ENCODE measurements at regions not wholly inside any gene's neighbourhood (a gene's known extent, or its start where the extent isn't known, plus 50 kb on each side); places are given as distances from the start of the nearest gene placed in this dataset.
"Not testable (repeated sequence)": the region's sequence is repeated elsewhere in the genome, so short reads cannot be mapped to it uniquely, and the experiment has no call there.

DNA sequence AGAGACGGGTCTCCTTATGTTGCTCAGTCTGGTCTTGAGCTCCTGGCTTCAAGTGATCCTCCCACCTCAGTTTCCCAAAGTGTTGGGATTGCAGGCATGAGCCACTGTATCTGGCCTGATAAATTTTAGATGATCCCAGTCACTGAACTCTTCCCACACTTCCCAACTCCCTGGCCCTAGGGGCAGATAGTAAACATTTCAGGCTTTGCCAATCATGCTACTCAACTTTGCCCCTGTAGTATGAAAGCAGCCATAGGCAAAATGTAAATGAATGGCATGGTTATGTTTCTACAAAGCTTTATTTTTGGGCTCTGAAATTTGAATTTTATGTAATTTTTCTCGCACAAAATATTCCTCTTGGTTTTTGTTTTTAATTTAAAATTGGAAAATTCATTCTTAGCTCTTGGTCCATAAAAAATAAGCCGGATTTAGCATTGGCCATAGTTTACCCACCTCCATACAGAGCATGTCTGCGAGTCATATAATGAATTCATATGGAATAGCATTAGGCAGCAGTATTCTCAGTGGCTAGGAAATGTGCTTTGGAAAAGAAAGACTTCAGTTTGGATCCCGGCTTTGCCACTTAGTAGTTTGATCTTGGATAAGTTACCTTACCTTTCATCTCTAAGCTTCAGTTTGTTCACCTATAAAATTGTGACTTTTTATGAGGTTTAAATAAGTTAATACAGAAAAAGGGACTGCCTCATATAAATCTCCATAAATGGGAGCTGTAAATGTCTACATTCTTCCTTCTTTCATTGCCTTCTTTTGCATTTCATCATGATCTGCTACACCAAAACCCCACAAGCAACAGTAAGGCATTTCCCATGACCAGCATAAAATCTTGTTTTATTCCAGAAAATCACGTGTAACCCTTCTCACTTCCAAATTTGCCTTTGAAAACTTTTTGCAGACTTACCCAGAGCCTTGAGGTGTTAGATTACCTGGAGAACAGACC lies 360.3 kb upstream of the TPM1 start:
- Histone ChIP-seq H3K36me3 (replicated peaks in 1 of 2; ENCODE audit: control insufficient read depth in 2 of 2, insufficient read depth in 2 of 2, low read length in 2 of 2) (no peaks in the 10 kb centered on the region), H4K91ac (ENCODE audit: low read depth, low read length, poor library complexity) (no peak overlapping the region), H2BK12ac (ENCODE audit: low read length) (no peak overlapping the region), H2BK5ac (ENCODE audit: low read length) (no peak overlapping the region), H3K9ac (ENCODE audit: low read depth, low read length, poor library complexity) (no peak overlapping the region), H3K27me3 (ENCODE audit: control insufficient read depth in 3 of 3, insufficient read depth in 3 of 3, low read depth in 1 of 3, low read length in 3 of 3) (no peaks in the 10 kb centered on the region), H3K18ac (ENCODE audit: low read length) (no peak overlapping the region), H2AFZ (ENCODE audit: low read length) (no peak overlapping the region), H2BK15ac (ENCODE audit: low read length) (no peak overlapping the region), H3K4me2 (ENCODE audit: insufficient read depth, low read length, poor library complexity, severe bottlenecking) (no peak overlapping the region), H2AK5ac (ENCODE audit: low read depth, low read length) (no peak overlapping the region), H3K79me1 (ENCODE audit: low read depth, low read length) (no peaks in the 10 kb centered on the region), H4K8ac (ENCODE audit: low read depth, low read length) (no peak overlapping the region), H3K4ac (ENCODE audit: low read length) (no peak overlapping the region), H3K27ac (replicated peaks; ENCODE audit: low read length) (no peak overlapping the region), H3K23ac (ENCODE audit: low read depth, low read length, poor library complexity) (no peak overlapping the region), H2BK120ac (ENCODE audit: low read depth, low read length) (no peak overlapping the region), H3K14ac (ENCODE audit: low read length) (no peak overlapping the region), H3K4me1 (ENCODE audit: control insufficient read depth in 2 of 2, insufficient read depth in 1 of 2, low read depth in 1 of 2, low read length in 2 of 2) (no peaks in the 10 kb centered on the region), H3K4me3 (ENCODE audit: low read length in 2 of 2) (no peak overlapping the region), H3K9me3 (replicated peaks in 1 of 2; ENCODE audit: control insufficient read depth in 2 of 2, insufficient read depth in 1 of 2, low read depth in 1 of 2, low read length in 2 of 2) (no peaks in the 10 kb centered on the region)
- no peak for DNase-seq (ENCODE audit: low spot score)
- no CpG with 5 or more reads among the region's 6 CpGs for WGBS, 2 donors (ENCODE audit: extremely low coverage in 2 of 2, insufficient read length in 2 of 2, insufficient replicate concordance in 1 of 2)

GRCh38 chr15:62683192-62683591 lies 359.4 kb upstream of the TPM1 start:
- H3K27me3 ChIP-seq (ENCODE audit: control insufficient read depth in 3 of 3, insufficient read depth in 3 of 3, low read depth in 1 of 3, low read length in 3 of 3); H2BK5ac ChIP-seq (ENCODE audit: low read length); H2BK12ac ChIP-seq (ENCODE audit: low read length); H3K4ac ChIP-seq (ENCODE audit: low read length); H2BK15ac ChIP-seq (ENCODE audit: low read length); H2AK5ac ChIP-seq (ENCODE audit: low read depth, low read length); H3K9ac ChIP-seq (ENCODE audit: low read depth, low read length, poor library complexity); H3K4me2 ChIP-seq (ENCODE audit: insufficient read depth, low read length, poor library complexity, severe bottlenecking); H3K18ac ChIP-seq (ENCODE audit: low read length); H3K79me1 ChIP-seq (ENCODE audit: low read depth, low read length); H3K14ac ChIP-seq (ENCODE audit: low read length); H2BK120ac ChIP-seq (ENCODE audit: low read depth, low read length); H2AFZ ChIP-seq (ENCODE audit: low read length); H3K4me3 ChIP-seq (ENCODE audit: low read length in 2 of 2); H3K36me3 ChIP-seq (replicated peaks in 1 of 2; ENCODE audit: control insufficient read depth in 2 of 2, insufficient read depth in 2 of 2, low read length in 2 of 2); H3K27ac ChIP-seq (replicated peaks; ENCODE audit: low read length); H4K8ac ChIP-seq (ENCODE audit: low read depth, low read length); H3K23ac ChIP-seq (ENCODE audit: low read depth, low read length, poor library complexity); H3K4me1 ChIP-seq (ENCODE audit: control insufficient read depth in 2 of 2, insufficient read depth in 1 of 2, low read depth in 1 of 2, low read length in 2 of 2); DNase-seq (ENCODE audit: low spot score); H3K9me3 ChIP-seq (replicated peaks in 1 of 2; ENCODE audit: control insufficient read depth in 2 of 2, insufficient read depth in 1 of 2, low read depth in 1 of 2, low read length in 2 of 2); H4K91ac ChIP-seq (ENCODE audit: low read depth, low read length, poor library complexity): not testable (repeated sequence)
- no CpG with 5 or more reads among the region's 8 CpGs for WGBS, 2 donors (ENCODE audit: extremely low coverage in 2 of 2, insufficient read length in 2 of 2, insufficient replicate concordance in 1 of 2)

DNA sequence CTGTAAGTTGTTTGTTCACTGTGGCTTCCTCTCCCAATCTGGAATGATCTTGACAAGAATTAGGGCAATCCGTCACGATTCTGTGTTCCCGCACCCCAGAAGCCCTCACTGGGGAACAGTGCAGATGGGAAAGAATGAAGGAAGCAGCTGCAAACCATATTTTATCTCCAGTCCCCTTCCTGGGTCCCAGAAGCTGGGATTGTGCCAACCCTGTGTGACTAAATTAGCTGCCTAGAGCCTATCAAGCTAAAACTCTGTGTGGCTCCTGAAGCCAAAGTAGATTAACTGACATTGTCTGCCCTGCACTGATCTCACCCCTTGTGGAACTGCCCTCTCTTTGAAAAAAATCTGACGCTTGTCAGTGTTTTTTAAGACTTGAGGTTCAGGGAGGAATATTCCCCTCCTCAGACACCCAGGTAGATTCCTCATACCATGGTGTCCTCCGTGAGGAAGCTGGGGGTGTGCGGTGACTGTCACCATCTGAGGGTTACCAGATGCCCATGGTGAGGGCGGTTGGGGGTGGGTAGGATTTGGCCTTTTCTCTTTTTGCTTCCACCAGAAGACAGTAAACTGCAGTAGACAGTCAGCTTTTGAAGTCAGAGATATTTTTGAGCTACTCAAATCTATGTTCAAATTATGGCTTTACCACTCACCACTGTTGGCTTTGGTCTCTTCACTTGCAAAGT lies 358.3 kb upstream of the TPM1 start:
- no peak overlapping the region for H3K23ac ChIP-seq (ENCODE audit: low read depth, low read length, poor library complexity)
- no peak overlapping the region for H4K91ac ChIP-seq (ENCODE audit: low read depth, low read length, poor library complexity)
- H3K9me3 ChIP-seq (replicated peaks in 1 of 2; ENCODE audit: control insufficient read depth in 2 of 2, insufficient read depth in 1 of 2, low read depth in 1 of 2, low read length in 2 of 2), result no peaks in the 10 kb centered on the region
- H3K4me3 ChIP-seq (ENCODE audit: low read length in 2 of 2), result no peak overlapping the region
- no peak overlapping the region for H3K4ac ChIP-seq (ENCODE audit: low read length)
- WGBS, 2 donors (ENCODE audit: extremely low coverage in 2 of 2, insufficient read length in 2 of 2, insufficient replicate concordance in 1 of 2), result no CpG with 5 or more reads among the region's 7 CpGs
- no peak overlapping the region for H2BK5ac ChIP-seq (ENCODE audit: low read length)
- no peak overlapping the region for H3K9ac ChIP-seq (ENCODE audit: low read depth, low read length, poor library complexity)
- H3K14ac ChIP-seq (ENCODE audit: low read length), result no peak overlapping the region
- H3K79me1 ChIP-seq (ENCODE audit: low read depth, low read length), result no peaks in the 10 kb centered on the region
- no peak overlapping the region for H2AK5ac ChIP-seq (ENCODE audit: low read depth, low read length)
- no peak overlapping the region for H2BK15ac ChIP-seq (ENCODE audit: low read length)
- no peak overlapping the region for H3K4me2 ChIP-seq (ENCODE audit: insufficient read depth, low read length, poor library complexity, severe bottlenecking)
- H2BK12ac ChIP-seq (ENCODE audit: low read length), result no peak overlapping the region
- H2AFZ ChIP-seq (ENCODE audit: low read length), result no peak overlapping the region
- H3K4me1 ChIP-seq (ENCODE audit: control insufficient read depth in 2 of 2, insufficient read depth in 1 of 2, low read depth in 1 of 2, low read length in 2 of 2), result no peaks in the 10 kb centered on the region
- no peak for DNase-seq (ENCODE audit: low spot score)
- H3K36me3 ChIP-seq (replicated peaks in 1 of 2; ENCODE audit: control insufficient read depth in 2 of 2, insufficient read depth in 2 of 2, low read length in 2 of 2), result no peaks in the 10 kb centered on the region
- H3K27me3 ChIP-seq (ENCODE audit: control insufficient read depth in 3 of 3, insufficient read depth in 3 of 3, low read depth in 1 of 3, low read length in 3 of 3), result no peaks in the 10 kb centered on the region
- H4K8ac ChIP-seq (ENCODE audit: low read depth, low read length), result no peak overlapping the region
- no peak overlapping the region for H3K18ac ChIP-seq (ENCODE audit: low read length)
- H2BK120ac ChIP-seq (ENCODE audit: low read depth, low read length), result no peak overlapping the region
- no peak overlapping the region for H3K27ac ChIP-seq (replicated peaks; ENCODE audit: low read length)

DNA sequence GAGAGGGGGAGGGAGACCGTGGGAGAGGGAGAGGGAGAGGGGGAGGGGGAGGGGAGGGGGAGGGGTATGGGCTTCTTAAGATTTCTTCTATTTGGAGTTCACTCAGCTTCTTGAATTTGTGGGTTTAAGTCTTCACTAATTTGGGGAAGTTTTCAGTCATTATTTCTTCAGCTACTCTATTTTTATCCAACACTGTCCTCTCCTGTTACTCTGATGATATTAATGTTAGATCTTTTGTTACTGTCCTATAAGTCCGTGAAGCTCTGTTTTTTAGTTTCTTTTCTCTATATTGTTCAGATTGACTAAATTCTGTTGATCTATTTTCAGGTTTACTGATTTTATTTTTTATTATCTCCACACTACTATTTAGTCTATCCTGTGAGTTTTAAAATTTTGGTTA lies 351.5 kb upstream of the TPM1 start:
- Histone ChIP-seq H2AK5ac (ENCODE audit: low read depth, low read length) (no peak overlapping the region), H3K27ac (replicated peaks; ENCODE audit: low read length) (no peak overlapping the region), H3K9me3 (replicated peaks in 1 of 2; ENCODE audit: control insufficient read depth in 2 of 2, insufficient read depth in 1 of 2, low read depth in 1 of 2, low read length in 2 of 2) (peaks cover 0 to 3% of the 10 kb centered on the region in 2 donors), H3K4me1 (ENCODE audit: control insufficient read depth in 2 of 2, insufficient read depth in 1 of 2, low read depth in 1 of 2, low read length in 2 of 2) (peaks cover 0 to 2% of the 10 kb centered on the region in 2 donors), H2BK12ac (ENCODE audit: low read length) (no peak overlapping the region), H3K18ac (ENCODE audit: low read length) (no peak overlapping the region), H2AFZ (ENCODE audit: low read length) (no peak overlapping the region), H2BK15ac (ENCODE audit: low read length) (no peak overlapping the region), H4K8ac (ENCODE audit: low read depth, low read length) (no peak overlapping the region), H3K27me3 (ENCODE audit: control insufficient read depth in 3 of 3, insufficient read depth in 3 of 3, low read depth in 1 of 3, low read length in 3 of 3) (no peaks in the 10 kb centered on the region), H2BK120ac (ENCODE audit: low read depth, low read length) (no peak overlapping the region), H3K4me2 (ENCODE audit: insufficient read depth, low read length, poor library complexity, severe bottlenecking) (no peak overlapping the region), H3K23ac (ENCODE audit: low read depth, low read length, poor library complexity) (no peak overlapping the region), H3K79me1 (ENCODE audit: low read depth, low read length) (no peaks in the 10 kb centered on the region), H3K4ac (ENCODE audit: low read length) (no peak overlapping the region), H3K4me3 (ENCODE audit: low read length in 2 of 2) (no peak overlapping the region), H4K91ac (ENCODE audit: low read depth, low read length, poor library complexity) (no peak overlapping the region), H2BK5ac (ENCODE audit: low read length) (no peak overlapping the region), H3K14ac (ENCODE audit: low read length) (no peak overlapping the region), H3K9ac (ENCODE audit: low read depth, low read length, poor library complexity) (no peak overlapping the region), H3K36me3 (replicated peaks in 1 of 2; ENCODE audit: control insufficient read depth in 2 of 2, insufficient read depth in 2 of 2, low read length in 2 of 2) (peaks cover 1 to 9% of the 10 kb centered on the region in 2 donors)
- no peak for DNase-seq (ENCODE audit: low spot score)
- WGBS, 2 donors (ENCODE audit: extremely low coverage in 2 of 2, insufficient read length in 2 of 2, insufficient replicate concordance in 1 of 2), result no CpG with 5 or more reads among the region's 2 CpGs
